ENCODE measurements at regions not wholly inside any gene's neighbourhood (a gene's known extent, or its start where the extent isn't known, plus 50 kb on each side); places are given as distances from the start of the nearest gene placed in this dataset.
"Not testable (repeated sequence)": the region's sequence is repeated elsewhere in the genome, so short reads cannot be mapped to it uniquely, and the experiment has no call there.

GRCh38 chr7:8809320-8809719 lies 375.9 kb downstream of the NXPH1 start:
- ATAC-seq (ENCODE audit: poor library complexity) (no peak), DNase-seq (no peak)
- intact Hi-C loops (cut with DNase I): no loop called here

- no peak for ATAC-seq (ENCODE audit: poor library complexity)
- no peak for DNase-seq
- intact Hi-C loops (cut with DNase I): no loop called here
Observed at GRCh38 chr7:8817448-8818036, 384.1 kb downstream of the NXPH1 start.

- intact Hi-C loops (cut with DNase I): no loop called here
- ATAC-seq (ENCODE audit: poor library complexity): no peak
Observed at GRCh38 chr7:8818406-8818805, 385.0 kb downstream of the NXPH1 start.

GRCh38 chr7:8822595-8822994 lies 389.2 kb downstream of the NXPH1 start:
- intact Hi-C loops (cut with DNase I): no loop called here
- ATAC-seq (ENCODE audit: poor library complexity): no peak

More at GRCh38 chr7:8818406-8818805, 385.0 kb downstream of the NXPH1 start:
- DNase-seq: no peak

GRCh38 chr7:8823486-8823885 lies 390.1 kb downstream of the NXPH1 start:
- DNase-seq (no peak), ATAC-seq (ENCODE audit: poor library complexity) (no peak)
- intact Hi-C loops (cut with DNase I): no loop called here

More at GRCh38 chr7:8822595-8822994, 389.2 kb downstream of the NXPH1 start:
- DNase-seq: no peak

GRCh38 chr7:8827329-8827728 lies 393.9 kb downstream of the NXPH1 start:
- intact Hi-C loops (cut with DNase I): no loop called here
- ATAC-seq (ENCODE audit: poor library complexity) (no peak), DNase-seq (no peak)

- ATAC-seq (ENCODE audit: poor library complexity): no peak
- intact Hi-C loops (cut with DNase I): no loop called here
- no peak for DNase-seq
Observed at GRCh38 chr7:8829100-8829499, 395.7 kb downstream of the NXPH1 start.

- ATAC-seq (ENCODE audit: poor library complexity) (no peak), DNase-seq (no peak)
- intact Hi-C loops (cut with DNase I): no loop called here
Observed at GRCh38 chr7:8831376-8831775, 398.0 kb downstream of the NXPH1 start.

GRCh38 chr7:8833355-8833754 lies 399.9 kb downstream of the NXPH1 start:
- intact Hi-C loops (cut with DNase I): no loop called here
- DNase-seq (no peak), ATAC-seq (ENCODE audit: poor library complexity) (no peak)

- intact Hi-C loops (cut with DNase I): no loop called here
- ATAC-seq (ENCODE audit: poor library complexity): no peak
- no peak for DNase-seq
Observed at GRCh38 chr7:8841171-8841570, 407.8 kb downstream of the NXPH1 start.

GRCh38 chr7:8871716-8872115 lies 438.3 kb downstream of the NXPH1 start:
- intact Hi-C loops (cut with DNase I): no loop called here
- ATAC-seq (ENCODE audit: poor library complexity) (no peak), DNase-seq (no peak)

- ATAC-seq (ENCODE audit: poor library complexity) (no peak), DNase-seq (no peak)
- intact Hi-C loops (cut with DNase I): no loop called here
Observed at GRCh38 chr7:8881916-8882315, 448.5 kb downstream of the NXPH1 start.

- no peak for ATAC-seq (ENCODE audit: poor library complexity)
- DNase-seq: no peak
- intact Hi-C loops (cut with DNase I): no loop called here
Observed at GRCh38 chr7:8885480-8886000, 452.1 kb downstream of the NXPH1 start.

- DNase-seq; intact Hi-C loops (cut with DNase I); ATAC-seq (ENCODE audit: poor library complexity): not testable (repeated sequence)
Observed at GRCh38 chr7:8890346-8890745, 456.9 kb downstream of the NXPH1 start.

GRCh38 chr7:8893775-8894174 lies 460.4 kb downstream of the NXPH1 start:
- no peak for ATAC-seq (ENCODE audit: poor library complexity)
- no peak for DNase-seq
- intact Hi-C loops (cut with DNase I): no loop called here

- ATAC-seq (ENCODE audit: poor library complexity): no peak
- intact Hi-C loops (cut with DNase I): no loop called here
- no peak for DNase-seq
Observed at GRCh38 chr7:8906396-8907075, 473.1 kb downstream of the NXPH1 start.

GRCh38 chr7:8908889-8909288 lies 475.5 kb downstream of the NXPH1 start:
- intact Hi-C loops (cut with DNase I): no loop called here
- no peak for ATAC-seq (ENCODE audit: poor library complexity)
- DNase-seq: no peak

GRCh38 chr7:8913682-8914081 lies 480.3 kb downstream of the NXPH1 start:
- DNase-seq (no peak), ATAC-seq (ENCODE audit: poor library complexity) (no peak)
- intact Hi-C loops (cut with DNase I): no loop called here

- no peak for ATAC-seq (ENCODE audit: poor library complexity)
- DNase-seq: no peak
- intact Hi-C loops (cut with DNase I): no loop called here
Observed at GRCh38 chr7:8921807-8922206, 488.4 kb downstream of the NXPH1 start.

GRCh38 chr7:8922726-8923125 lies 489.3 kb downstream of the NXPH1 start:
- DNase-seq (no peak), ATAC-seq (ENCODE audit: poor library complexity) (no peak)
- intact Hi-C loops (cut with DNase I): no loop called here
